Transverse colon (tissue), 4 donors: ENCODE measurements at regions not wholly inside any gene's neighbourhood (a gene's known extent, or its start where the extent isn't known, plus 50 kb on each side); places are given as distances from the start of the nearest gene placed in this dataset.
A peak's percentile ranks its signal among the peaks of the same experiment; 100 is the strongest.

Experiments
- DNase-seq: peaks from one replicate; pipeline ENCODE4 v3.0.0-alpha.2; 2019
- H3K27ac ChIP-seq, 4 donors: fragments of 200-600 bp; sonication (generic); 2 replicates each; pipeline ENCODE4 v1.5.1; 2016 to 2018; ENCODE audit warnings: inconsistent platforms in 4 of 4
- H3K27me3 ChIP-seq: fragments of 200-600 bp; sonication (generic); 2 replicates; pipeline ENCODE4 v1.5.1; 2017; ENCODE audit warnings: inconsistent platforms
- H3K36me3 ChIP-seq, 4 donors: fragments of 200-600 bp; sonication (generic); 2 replicates each; pipeline ENCODE4 v1.5.1; 2017 to 2019; ENCODE audit warnings: inconsistent platforms in 4 of 4
- H3K4me1 ChIP-seq, 4 donors: fragments of 200-600 bp; sonication (generic); 2 replicates each; pipeline ENCODE4 v1.5.1; 2017 to 2020; ENCODE audit warnings: inconsistent platforms in 4 of 4
- H3K4me3 ChIP-seq, 4 donors: fragments of 200-600 bp; sonication (generic); 1 replicate in 1 of 4; 2 replicates in 3 of 4; pipeline versions ENCODE4 v1.5.1 to v1.6.1; 2017 to 2019; ENCODE audit warnings: inconsistent platforms in 4 of 4
- H3K9me3 ChIP-seq, 2 donors: fragments of 200-600 bp; sonication (generic); 2 replicates each; pipeline ENCODE4 v1.5.1; 2017 to 2019; ENCODE audit warnings: inconsistent platforms in 2 of 2
- EP300 ChIP-seq: sonication (generic); formaldehyde crosslinking; IDR thresholded peaks from one replicate; pipeline ENCODE4 v1.6.1; 2017; ENCODE audit warnings: antibody characterized with exemption, low read depth
- POLR2A ChIP-seq: fragments of 450-650 bp; IDR thresholded peaks from one replicate; pipeline ENCODE4 v1.6.1; 2016; ENCODE audit warnings: antibody characterized with exemption, mild to moderate bottlenecking, moderate library complexity
- POLR2AphosphoS5 ChIP-seq, 3 donors: sonication (generic); formaldehyde crosslinking; IDR thresholded peaks; one replicate each; pipeline ENCODE4 v1.6.1; 2016; ENCODE audit warnings: antibody characterized with exemption in 3 of 3
- WGBS, 2 donors: methylation state at CpG; one replicate each; pipeline ENCODE4 v1.1.5; 2018; ENCODE audit warnings: low coverage in 1 of 2; 5-methylcytosine and 5-hydroxymethylcytosine counted together
- in situ Hi-C, 4 donors: fragments of 200-750 bp; cut with MboI; loops; one replicate each; pipeline versions ENCODE4 v1.15.0 to v1.15.1; 2017; ENCODE audit warnings: low sequenced_read_pairs in 3 of 4, low pct_ligation_motif_present in 1 of 4, low pct_unique_long_range_greater_than_20kb in 1 of 4
- intact Hi-C: fragments of 100-400 bp; cut with DNase I; formaldehyde crosslinking; loops from one replicate; pipeline ENCODE4 v1.15.1; 2023; ENCODE audit warnings: low total_unique reads
- TF ChIP-seq, protein P1 (sequence below), 5 experiments: fragments of 200-600 bp in 3 of 5; fragments of 450-650 bp in 2 of 5; sonication (generic) in 3 of 5; IDR thresholded peaks; 1 replicate in 2 of 5; 2 replicates in 3 of 5; pipeline ENCODE4 v1.5.1; 2016 to 2017; ENCODE audit warnings: antibody characterized with exemption in 5 of 5, inconsistent platforms in 3 of 5, mild to moderate bottlenecking in 2 of 5, moderate library complexity in 1 of 5

DNA sequence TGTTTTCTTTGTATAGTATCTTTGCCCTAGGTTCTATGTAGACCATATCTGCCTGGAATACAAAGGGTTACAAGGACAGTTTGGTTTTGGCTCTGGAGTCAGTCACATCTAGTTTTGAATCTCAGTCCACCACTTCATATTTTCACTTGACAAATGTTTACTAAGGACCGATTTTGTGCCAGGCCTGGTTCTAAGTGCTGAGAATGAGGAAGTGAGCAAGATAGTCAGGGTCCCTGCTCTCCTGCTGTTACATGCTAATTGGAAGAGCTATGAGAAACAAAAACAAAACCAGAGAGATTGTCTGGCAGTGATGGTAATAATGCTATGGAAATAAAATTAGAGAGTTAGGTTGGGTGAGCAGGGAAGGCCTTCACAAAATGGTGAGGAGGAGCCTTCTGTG is 66.1 kb upstream of the ARHGAP20 start:
- WGBS, 2 donors: 17% methylated on average over 1 of the region's 1 CpG
- in situ Hi-C loops: no loop called here
- Histone ChIP-seq H3K27ac (peak overlapping the region; percentile 52 to 67 (median 58)), H3K36me3 (no peaks in the 10 kb centered on the region), H3K4me3 (no peak overlapping the region), H3K4me1 (peaks cover 0 to 33% (median 2%) of the 10 kb centered on the region in 4 donors), H3K27me3 (no peaks in the 10 kb centered on the region), H3K9me3 (peaks cover 0 to 5% of the 10 kb centered on the region in 2 donors)
- no peak for DNase-seq
- intact Hi-C loops: no loop called here
- no peak for TF ChIP-seq EP300
- no peak for TF ChIP-seq POLR2A
- no peak for TF ChIP-seq POLR2AphosphoS5 (IDR thresholded peaks at IDR 0.05)
- TF ChIP-seq, protein P1, sequence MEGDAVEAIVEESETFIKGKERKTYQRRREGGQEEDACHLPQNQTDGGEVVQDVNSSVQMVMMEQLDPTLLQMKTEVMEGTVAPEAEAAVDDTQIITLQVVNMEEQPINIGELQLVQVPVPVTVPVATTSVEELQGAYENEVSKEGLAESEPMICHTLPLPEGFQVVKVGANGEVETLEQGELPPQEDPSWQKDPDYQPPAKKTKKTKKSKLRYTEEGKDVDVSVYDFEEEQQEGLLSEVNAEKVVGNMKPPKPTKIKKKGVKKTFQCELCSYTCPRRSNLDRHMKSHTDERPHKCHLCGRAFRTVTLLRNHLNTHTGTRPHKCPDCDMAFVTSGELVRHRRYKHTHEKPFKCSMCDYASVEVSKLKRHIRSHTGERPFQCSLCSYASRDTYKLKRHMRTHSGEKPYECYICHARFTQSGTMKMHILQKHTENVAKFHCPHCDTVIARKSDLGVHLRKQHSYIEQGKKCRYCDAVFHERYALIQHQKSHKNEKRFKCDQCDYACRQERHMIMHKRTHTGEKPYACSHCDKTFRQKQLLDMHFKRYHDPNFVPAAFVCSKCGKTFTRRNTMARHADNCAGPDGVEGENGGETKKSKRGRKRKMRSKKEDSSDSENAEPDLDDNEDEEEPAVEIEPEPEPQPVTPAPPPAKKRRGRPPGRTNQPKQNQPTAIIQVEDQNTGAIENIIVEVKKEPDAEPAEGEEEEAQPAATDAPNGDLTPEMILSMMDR (IDR thresholded peaks at IDR 0.05): no peak

DNA sequence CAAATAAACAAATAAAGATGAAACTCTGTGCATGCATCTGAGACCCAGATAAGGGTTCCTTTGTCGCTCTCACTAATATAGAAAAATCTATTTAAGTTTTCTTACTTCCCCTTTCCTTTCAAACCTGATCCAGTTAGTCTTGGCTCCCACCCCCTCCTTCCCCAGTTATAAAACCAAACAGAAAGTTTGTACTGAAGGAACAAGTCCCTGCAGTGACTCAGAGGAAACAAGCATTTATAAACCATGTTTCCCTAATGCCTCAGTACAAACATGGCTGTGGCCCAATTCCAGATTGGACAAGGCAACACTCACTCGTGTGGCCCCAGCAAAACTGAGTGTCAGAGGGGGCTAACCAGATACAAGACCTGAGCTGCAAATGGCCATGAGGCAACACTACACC is 65.5 kb upstream of the ARHGAP20 start:
- Histone ChIP-seq H3K4me3 (no peak overlapping the region), H3K4me1 (peaks cover 0 to 32% (median 2%) of the 10 kb centered on the region in 4 donors), H3K9me3 (peaks cover 0 to 5% of the 10 kb centered on the region in 2 donors), H3K27me3 (no peaks in the 10 kb centered on the region), H3K27ac (peak overlapping the region; percentile 52 to 67 (median 58)), H3K36me3 (no peaks in the 10 kb centered on the region)
- in situ Hi-C loops: no loop called here
- DNase-seq: peak; percentile 24
- intact Hi-C loops: no loop called here
- 30 to 36% methylated on average over 2 of the region's 2 CpGs for WGBS, 2 donors
- no peak for TF ChIP-seq EP300
- no peak for TF ChIP-seq POLR2AphosphoS5 (IDR thresholded peaks at IDR 0.05)
- TF ChIP-seq, protein P1 (IDR thresholded peaks at IDR 0.05): no peak
- no peak for TF ChIP-seq POLR2A

GRCh38 chr11:110776081-110776480 is 63.8 kb upstream of the ARHGAP20 start:
- WGBS, 2 donors: 59 to 76% methylated on average over 2 of the region's 2 CpGs
- Histone ChIP-seq H3K27ac (no peak overlapping the region), H3K36me3 (no peaks in the 10 kb centered on the region), H3K4me3 (no peak overlapping the region), H3K27me3 (no peaks in the 10 kb centered on the region), H3K4me1 (peaks cover 0 to 24% (median 2%) of the 10 kb centered on the region in 4 donors), H3K9me3 (peaks cover 0 to 5% of the 10 kb centered on the region in 2 donors)
- intact Hi-C loops (no loop called here), in situ Hi-C loops (no loop called here)
- TF ChIP-seq POLR2A (no peak), EP300 (no peak), POLR2AphosphoS5 (IDR thresholded peaks at IDR 0.05) (no peak)
- TF ChIP-seq, protein P1 (IDR thresholded peaks at IDR 0.05): no peak
- DNase-seq: no peak

- in situ Hi-C loops (no loop called here), intact Hi-C loops (no loop called here)
- Histone ChIP-seq H3K27ac (no peak overlapping the region), H3K27me3 (no peaks in the 10 kb centered on the region), H3K4me1 (peaks cover 0 to 18% (median 2%) of the 10 kb centered on the region in 4 donors), H3K36me3 (no peaks in the 10 kb centered on the region), H3K4me3 (no peak overlapping the region), H3K9me3 (peaks cover 0 to 4% of the 10 kb centered on the region in 2 donors)
- TF ChIP-seq POLR2AphosphoS5 (IDR thresholded peaks at IDR 0.05): no peak
- no peak for TF ChIP-seq EP300
- TF ChIP-seq, protein P1 (IDR thresholded peaks at IDR 0.05): no peak
- no peak for TF ChIP-seq POLR2A
- WGBS, 2 donors: 88 to 100% methylated on average over 1 to 3 of the region's 3 CpGs
- no peak for DNase-seq
These were observed 62.1 kb upstream of the ARHGAP20 start for GRCh38 chr11:110774138-110775014.
